HUES64 (cell line): ENCODE measurements at regions not wholly inside any gene's neighbourhood (a gene's known extent, or its start where the extent isn't known, plus 50 kb on each side); places are given as distances from the start of the nearest gene placed in this dataset.

Experiments used
- H3K27ac ChIP-seq: 2 replicates; pipeline ENCODE4 v1.7.0; 2013; ENCODE audit warnings: low read depth, low read length, inconsistent platforms
- H3K27me3 ChIP-seq: 2 replicates; pipeline ENCODE4 v1.6.1; 2013; ENCODE audit warnings: mild to moderate bottlenecking, low read length; ENCODE audit not compliant: insufficient read depth
- H3K36me3 ChIP-seq: 2 replicates; pipeline ENCODE4 v1.6.1; 2013; ENCODE audit warnings: mild to moderate bottlenecking, low read length; ENCODE audit not compliant: insufficient read depth
- H3K4me1 ChIP-seq: 2 replicates; pipeline ENCODE4 v1.6.1; 2013; ENCODE audit warnings: mild to moderate bottlenecking, low read length, moderate library complexity; ENCODE audit not compliant: insufficient read depth
- H3K4me3 ChIP-seq: 2 replicates; pipeline ENCODE4 v1.5.1; 2013; ENCODE audit warnings: mild to moderate bottlenecking, low read length, moderate library complexity
- H3K9ac ChIP-seq: 2 replicates; pipeline ENCODE4 v1.6.1; 2013; ENCODE audit warnings: mild to moderate bottlenecking, low read depth, low read length
- H3K9me3 ChIP-seq: 2 replicates; pipeline ENCODE4 v1.6.1; 2013; ENCODE audit warnings: low read depth, low read length; ENCODE audit not compliant: insufficient read depth
- whole genome bisulfite sequencing: fragments of 150-250, 120-280 bp; methylation state at CpG from one replicate; pipeline ENCODE4 v1.1.7; 2013; ENCODE audit warnings: missing lambda C conversion rate; 5-methylcytosine and 5-hydroxymethylcytosine counted together

DNA sequence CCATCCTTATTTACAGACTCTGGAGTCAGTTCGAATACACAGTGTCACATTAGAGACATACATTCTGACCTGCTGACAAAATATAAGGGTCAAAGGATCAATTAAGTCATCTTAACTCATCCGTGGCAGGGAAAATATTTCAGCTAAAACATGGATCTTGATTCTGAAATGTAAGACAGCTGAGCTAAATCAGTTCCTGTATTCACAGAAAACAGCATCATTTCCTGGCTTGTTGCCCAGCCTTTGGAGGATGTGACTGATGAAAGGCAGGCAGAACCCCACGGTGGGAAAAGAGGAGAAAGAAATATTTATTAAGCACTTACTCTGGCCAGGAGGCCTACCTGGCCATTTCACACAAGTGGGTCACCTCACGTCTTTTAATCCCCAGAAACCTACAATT lies 101.9 kb downstream of the GAS2L3 start:
- H3K4me3 ChIP-seq = no peak overlapping the region
- WGBS = 80% methylated on average over 4 of the region's 4 CpGs
- no peaks in the 10 kb centered on the region for H3K4me1 ChIP-seq
- no peak overlapping the region for H3K27ac ChIP-seq
- H3K27me3 ChIP-seq = no peaks in the 10 kb centered on the region
- no peak overlapping the region for H3K9ac ChIP-seq
- H3K36me3 ChIP-seq = no peaks in the 10 kb centered on the region
- H3K9me3 ChIP-seq = no peaks in the 10 kb centered on the region

DNA sequence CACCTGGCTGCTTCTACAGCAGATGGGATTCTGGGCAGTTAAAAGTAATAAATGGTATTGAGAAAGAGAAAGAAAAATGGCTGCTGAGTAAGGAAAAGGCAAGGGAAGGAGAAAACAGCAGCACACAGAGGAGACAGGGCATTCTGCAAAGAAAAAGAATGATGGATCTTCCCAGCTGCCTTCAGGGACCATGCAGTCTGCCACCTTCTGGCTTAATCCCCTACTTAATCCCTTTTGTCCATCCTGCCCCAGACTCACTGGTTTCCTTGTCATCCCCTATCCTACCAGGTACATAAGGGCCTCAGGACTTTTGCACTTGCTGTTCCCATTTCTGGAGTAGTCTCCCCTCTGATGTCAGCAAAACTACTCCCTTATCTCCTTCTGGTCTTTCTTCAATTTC lies 107.6 kb downstream of the GAS2L3 start:
- H3K4me1 ChIP-seq = no peaks in the 10 kb centered on the region
- no peaks in the 10 kb centered on the region for H3K27me3 ChIP-seq
- no peak overlapping the region for H3K27ac ChIP-seq
- H3K9ac ChIP-seq = no peak overlapping the region
- H3K9me3 ChIP-seq = peaks cover 18% of the 10 kb centered on the region
- H3K36me3 ChIP-seq = no peaks in the 10 kb centered on the region
- H3K4me3 ChIP-seq = no peak overlapping the region

DNA sequence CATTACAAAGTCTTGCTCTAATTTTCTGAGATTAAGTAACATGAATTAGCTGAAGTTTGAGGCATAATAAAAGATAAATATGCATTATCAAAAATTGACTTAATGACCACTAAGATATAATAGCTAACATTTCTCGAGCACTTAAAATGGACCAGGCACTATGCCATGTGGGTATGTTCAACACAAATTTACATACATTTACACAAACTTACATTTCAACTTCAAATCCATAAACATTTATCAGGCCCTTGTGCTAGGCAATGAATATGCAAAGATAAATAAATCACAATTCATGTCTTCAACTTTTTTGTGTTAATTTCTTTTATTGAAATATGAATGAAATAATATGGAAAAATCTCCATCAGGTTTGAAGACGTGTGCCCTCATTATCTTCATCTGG lies 108.7 kb downstream of the GAS2L3 start:
- Histone ChIP-seq H3K9ac (no peak overlapping the region), H3K36me3 (no peaks in the 10 kb centered on the region), H3K27me3 (no peaks in the 10 kb centered on the region), H3K27ac (no peak overlapping the region), H3K9me3 (peaks cover 21% of the 10 kb centered on the region), H3K4me1 (no peaks in the 10 kb centered on the region), H3K4me3 (no peak overlapping the region)
- 90% methylated on average over 2 of the region's 2 CpGs for WGBS

DNA sequence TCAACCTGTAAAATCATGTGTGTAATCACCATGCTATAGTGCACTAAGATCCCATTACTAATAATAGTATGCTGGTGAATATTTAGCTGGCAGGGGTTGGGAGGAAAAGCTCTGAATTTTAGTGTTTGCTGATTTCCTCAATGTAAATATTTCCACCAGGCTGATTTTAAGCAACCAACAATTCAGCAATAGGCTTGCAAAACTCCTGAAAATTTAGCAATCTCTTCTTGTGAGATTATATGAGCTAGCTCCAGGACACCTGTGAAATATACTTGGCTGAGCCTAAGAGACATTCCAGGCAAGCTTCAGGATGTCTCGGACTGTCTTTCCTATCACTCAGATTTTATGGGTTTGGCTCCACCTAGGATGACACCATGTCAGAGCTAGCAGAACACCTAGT lies 106.9 kb upstream of the ANO4 start:
- Histone ChIP-seq H3K36me3 (no peaks in the 10 kb centered on the region), H3K4me1 (no peaks in the 10 kb centered on the region), H3K9me3 (peaks cover 21% of the 10 kb centered on the region), H3K27me3 (no peaks in the 10 kb centered on the region), H3K4me3 (no peak overlapping the region), H3K27ac (no peak overlapping the region), H3K9ac (no peak overlapping the region)
- WGBS = 90% methylated on average over 1 of the region's 1 CpG

DNA sequence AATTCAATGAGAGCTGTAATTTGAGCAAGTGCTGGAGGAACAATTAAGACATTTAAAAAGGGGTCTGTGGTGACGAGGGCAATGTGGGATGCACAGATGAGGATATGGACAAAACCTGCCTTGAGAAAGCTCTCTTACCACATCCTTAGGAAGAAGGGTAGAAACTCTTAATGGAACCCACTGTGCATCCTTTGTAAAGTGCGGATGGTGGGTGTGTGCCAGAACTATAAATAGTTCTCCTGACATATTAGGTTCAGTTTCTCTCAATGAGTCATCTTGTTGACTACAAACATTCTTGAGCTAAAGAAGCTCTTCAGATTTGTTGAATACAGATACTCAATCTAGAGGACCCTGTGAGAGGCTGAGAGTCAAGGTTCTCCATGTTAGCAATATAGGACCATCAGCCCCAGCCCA lies 106.1 kb upstream of the ANO4 start:
- WGBS = 95% methylated on average over 2 of the region's 2 CpGs
- Histone ChIP-seq H3K4me1 (no peaks in the 10 kb centered on the region), H3K27me3 (no peaks in the 10 kb centered on the region), H3K9ac (no peak overlapping the region), H3K36me3 (no peaks in the 10 kb centered on the region), H3K4me3 (no peak overlapping the region), H3K27ac (no peak overlapping the region), H3K9me3 (peaks cover 21% of the 10 kb centered on the region)

DNA sequence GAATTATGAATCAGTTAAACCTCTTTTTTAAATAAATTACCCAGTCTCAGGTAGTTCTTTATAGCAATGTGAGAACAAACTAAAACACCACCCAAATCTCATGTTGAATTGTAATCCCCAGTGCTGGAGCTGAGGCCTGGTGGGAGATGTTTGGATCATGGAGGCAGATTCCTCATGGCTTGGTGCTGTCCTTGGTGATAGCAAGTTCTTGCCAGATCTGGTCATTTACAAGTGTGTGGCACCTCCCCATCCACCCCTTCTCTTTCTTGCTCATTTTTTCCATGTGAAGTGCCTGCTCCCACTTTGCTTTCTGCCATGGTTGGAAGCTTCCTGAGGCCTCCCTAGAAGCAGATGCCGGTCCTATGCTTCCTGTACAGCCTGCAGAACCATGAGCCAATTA lies 102.1 kb upstream of the ANO4 start:
- H3K27ac ChIP-seq = no peak overlapping the region
- H3K9ac ChIP-seq = no peak overlapping the region

DNA sequence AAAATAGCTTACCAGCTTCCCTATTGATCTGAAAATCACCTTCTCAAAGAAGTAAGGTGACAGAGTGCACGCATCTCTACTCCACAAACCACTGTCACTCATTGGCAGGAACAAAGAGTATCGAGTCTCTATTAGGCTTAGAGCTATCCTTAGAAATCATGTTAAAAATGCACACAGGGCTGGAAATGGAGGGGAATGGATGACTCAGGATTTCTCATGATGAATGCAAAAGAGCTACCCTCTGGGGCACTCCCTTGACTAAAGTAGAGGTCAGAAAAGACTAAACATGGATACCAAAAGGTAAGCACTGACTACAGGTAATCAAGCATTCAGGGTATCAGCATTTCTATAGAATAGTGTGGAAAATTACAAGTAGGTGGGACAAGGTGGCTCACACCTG lies 96.1 kb upstream of the ANO4 start:
- H3K27ac ChIP-seq = no peak overlapping the region
- 94% methylated on average over 2 of the region's 2 CpGs for WGBS
- H3K36me3 ChIP-seq = no peaks in the 10 kb centered on the region
- H3K4me3 ChIP-seq = no peak overlapping the region
- H3K27me3 ChIP-seq = no peaks in the 10 kb centered on the region
- no peaks in the 10 kb centered on the region for H3K9me3 ChIP-seq
- H3K4me1 ChIP-seq = peaks cover 3% of the 10 kb centered on the region; the same call in 1 of the 2 replicates
- H3K9ac ChIP-seq = no peak overlapping the region

More for the DNA sequence above, 102.1 kb upstream of the ANO4 start:
- no peaks in the 10 kb centered on the region for H3K27me3 ChIP-seq
- H3K4me3 ChIP-seq = no peak overlapping the region
- no peaks in the 10 kb centered on the region for H3K36me3 ChIP-seq
- 90% methylated on average over 1 of the region's 1 CpG for WGBS
- H3K9me3 ChIP-seq = no peaks in the 10 kb centered on the region
- no peaks in the 10 kb centered on the region for H3K4me1 ChIP-seq

DNA sequence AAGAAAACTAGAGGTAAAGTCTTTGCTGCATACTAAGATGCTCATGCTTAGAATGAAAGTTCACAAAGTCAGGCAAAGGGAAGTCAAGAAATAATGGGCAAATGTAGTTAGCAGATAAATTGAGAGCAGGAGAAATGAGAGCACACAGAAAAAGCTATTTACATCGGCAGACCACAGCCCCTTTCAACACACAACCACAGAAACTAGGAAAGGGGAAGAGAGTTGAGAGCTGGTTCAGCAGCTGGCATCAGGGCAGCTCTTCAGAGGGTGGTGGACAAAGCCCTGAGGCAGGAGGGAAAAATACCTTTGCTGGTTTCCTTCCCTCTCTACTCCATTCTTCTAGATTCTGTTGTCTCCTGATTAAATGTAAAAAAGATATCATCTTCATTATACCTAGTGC lies 95.4 kb upstream of the ANO4 start:
- Histone ChIP-seq H3K9me3 (no peaks in the 10 kb centered on the region), H3K27ac (no peak overlapping the region)

DNA sequence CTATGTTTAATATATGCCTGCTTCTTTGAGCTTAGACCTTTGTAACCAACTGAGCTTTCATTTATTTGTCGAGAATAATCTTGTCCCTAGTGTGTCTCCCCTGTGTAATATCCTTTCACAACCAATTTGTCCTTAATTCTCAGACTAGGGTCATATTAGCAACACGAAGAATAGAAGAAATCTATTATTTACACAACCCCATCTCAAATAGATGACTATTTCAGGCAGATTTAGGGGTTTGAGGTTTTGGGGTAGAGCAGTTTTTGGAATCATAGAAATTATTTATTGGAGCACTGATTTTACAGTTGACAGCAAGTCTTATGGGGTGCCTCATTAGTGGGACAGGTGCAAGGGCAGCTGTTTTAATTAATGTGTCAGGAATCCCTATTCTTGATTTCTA lies 91.2 kb upstream of the ANO4 start:
- Histone ChIP-seq H3K4me1 (peaks cover 3% of the 10 kb centered on the region; the same call in 1 of the 2 replicates), H3K9me3 (no peaks in the 10 kb centered on the region), H3K36me3 (no peaks in the 10 kb centered on the region), H3K27me3 (no peaks in the 10 kb centered on the region), H3K9ac (no peak overlapping the region), H3K27ac (no peak overlapping the region), H3K4me3 (no peak overlapping the region)
- whole genome bisulfite sequencing = 85% methylated on average over 2 of the region's 2 CpGs

More for the DNA sequence above, 95.4 kb upstream of the ANO4 start:
- Histone ChIP-seq H3K4me3 (no peak overlapping the region), H3K27me3 (no peaks in the 10 kb centered on the region), H3K4me1 (peaks cover 3% of the 10 kb centered on the region; the same call in 1 of the 2 replicates), H3K36me3 (no peaks in the 10 kb centered on the region), H3K9ac (no peak overlapping the region)
- WGBS = no CpG with 5 or more reads among the region's 1 CpG

DNA sequence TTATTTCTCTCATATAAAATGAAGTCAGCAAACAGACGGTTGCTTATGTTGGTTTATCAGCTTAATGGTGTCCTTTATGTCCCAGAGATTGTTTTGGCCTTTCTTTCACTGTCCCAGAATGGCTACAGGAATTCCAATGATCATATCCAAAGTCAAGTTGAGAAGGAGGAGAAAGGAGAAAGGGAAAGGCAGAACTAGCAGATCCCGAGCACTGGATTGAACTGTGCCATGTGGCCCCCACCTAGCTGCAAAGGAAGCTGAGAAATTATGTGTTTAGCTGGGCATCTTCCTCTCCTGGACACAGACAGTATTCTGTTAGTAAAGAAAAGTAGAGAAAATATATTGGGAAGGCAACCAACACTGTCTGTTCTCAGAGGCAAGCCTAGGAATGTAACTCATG lies 90.7 kb upstream of the ANO4 start:
- H3K36me3 ChIP-seq = no peaks in the 10 kb centered on the region

DNA sequence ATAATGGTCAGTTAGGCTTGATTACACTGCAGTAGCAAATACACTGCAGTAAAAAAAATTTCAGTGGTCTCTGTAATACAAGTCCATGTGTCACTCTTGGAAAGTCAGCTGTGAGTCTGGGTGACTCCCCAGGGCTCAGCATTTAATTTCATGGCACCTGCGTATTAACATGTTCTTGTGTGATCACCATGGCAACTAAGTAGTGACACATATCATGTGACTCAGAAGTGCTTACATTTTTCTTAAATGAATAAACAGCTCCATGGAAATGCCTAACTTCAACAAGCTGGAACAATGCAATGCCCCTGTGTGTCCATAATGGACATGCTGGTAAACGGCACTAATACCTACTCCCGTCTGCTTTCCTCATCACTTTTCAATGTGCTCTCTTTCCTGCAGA lies 88.5 kb upstream of the ANO4 start:
- Histone ChIP-seq H3K36me3 (no peaks in the 10 kb centered on the region), H3K9ac (no peak overlapping the region), H3K4me3 (no peak overlapping the region), H3K9me3 (no peaks in the 10 kb centered on the region), H3K27me3 (no peaks in the 10 kb centered on the region), H3K27ac (no peak overlapping the region), H3K4me1 (no peaks in the 10 kb centered on the region)
- WGBS = 94% methylated on average over 3 of the region's 3 CpGs

More for the DNA sequence above, 90.7 kb upstream of the ANO4 start:
- Histone ChIP-seq H3K4me3 (no peak overlapping the region), H3K4me1 (no peaks in the 10 kb centered on the region), H3K9me3 (no peaks in the 10 kb centered on the region), H3K27me3 (no peaks in the 10 kb centered on the region), H3K9ac (no peak overlapping the region), H3K27ac (no peak overlapping the region)
- 88% methylated on average over 2 of the region's 2 CpGs for WGBS

DNA sequence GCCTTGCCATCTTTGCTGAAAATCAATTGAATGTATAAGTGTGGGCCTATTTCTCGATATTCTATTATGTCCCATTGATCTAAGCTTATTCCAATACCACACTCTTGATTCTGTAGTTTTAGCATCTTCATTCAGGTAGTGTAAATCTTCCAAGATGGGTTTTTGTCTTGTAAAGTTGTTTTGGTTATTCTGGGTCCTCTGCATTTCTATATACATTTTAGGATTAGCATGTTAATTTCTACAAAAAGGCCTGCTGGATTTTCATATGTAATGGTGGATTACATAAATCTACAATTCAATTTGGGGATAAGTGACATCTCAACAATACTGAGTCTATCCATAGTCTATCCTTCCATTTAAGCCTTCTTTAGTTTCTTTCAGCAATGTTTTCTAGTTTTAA lies 86.0 kb upstream of the ANO4 start:
- no peaks in the 10 kb centered on the region for H3K36me3 ChIP-seq
- WGBS = no CpG with 5 or more reads among the region's 1 CpG
- H3K27ac ChIP-seq = no peak overlapping the region
- no peaks in the 10 kb centered on the region for H3K27me3 ChIP-seq
- no peak overlapping the region for H3K9ac ChIP-seq
- H3K9me3 ChIP-seq = no peaks in the 10 kb centered on the region
- H3K4me3 ChIP-seq = no peak overlapping the region
- H3K4me1 ChIP-seq = no peaks in the 10 kb centered on the region
